Uterus (tissue), 3 donors: ENCODE measurements at regions not wholly inside any gene's neighbourhood (a gene's known extent, or its start where the extent isn't known, plus 50 kb on each side); places are given as distances from the start of the nearest gene placed in this dataset.

Source experiments
- DNase-seq, 2 donors: peaks; one replicate each; pipeline ENCODE4 v3.0.0-alpha.2; 2019 to 2020
- H3K27ac ChIP-seq, 2 donors: fragments of 200-600 bp; sonication (generic); 1 replicate in 1 of 2; 2 replicates in 1 of 2; pipeline ENCODE4 v1.5.1; 2016 to 2018
- H3K27me3 ChIP-seq, 2 donors: fragments of 200-600 bp; sonication (generic); one replicate each; pipeline ENCODE4 v1.5.1; 2018 to 2019; ENCODE audit warnings: control low read depth in 1 of 2
- H3K36me3 ChIP-seq, 2 donors: fragments of 200-600 bp; sonication (generic); one replicate each; pipeline ENCODE4 v1.5.1; 2019; ENCODE audit warnings: control low read depth in 1 of 2
- H3K4me1 ChIP-seq, 2 donors: fragments of 200-600 bp; sonication (generic); one replicate each; pipeline ENCODE4 v1.5.1; 2018 to 2019; ENCODE audit warnings: control low read depth in 1 of 2
- H3K4me3 ChIP-seq, 2 donors: fragments of 200-600 bp; sonication (generic); 1 replicate in 1 of 2; 2 replicates in 1 of 2; pipeline ENCODE4 v1.5.1; 2018 to 2019; ENCODE audit warnings: mild to moderate bottlenecking in 1 of 2
- H3K9me3 ChIP-seq, 2 donors: fragments of 200-600 bp; sonication (generic); one replicate each; pipeline ENCODE4 v1.5.1; 2019; ENCODE audit warnings: control low read depth in 1 of 2
- CTCF ChIP-seq, 4 experiments: fragments of 200-600 bp in 2 of 4; fragments of 450-650 bp in 2 of 4; sonication (generic) in 2 of 4; IDR thresholded peaks; one replicate each; pipeline ENCODE4 v1.5.1; 2016 to 2019; ENCODE audit warnings: antibody characterized with exemption in 4 of 4, mild to moderate bottlenecking in 2 of 4, moderate library complexity in 1 of 4
- POLR2A ChIP-seq, 2 donors: fragments of 450-650 bp; IDR thresholded peaks; one replicate each; pipeline ENCODE4 v1.6.1; 2016; ENCODE audit warnings: antibody characterized with exemption in 2 of 2, mild to moderate bottlenecking in 1 of 2, moderate library complexity in 1 of 2
- intact Hi-C: fragments of 100-400 bp; cut with DNase I; formaldehyde crosslinking; loops from one replicate; pipeline ENCODE4 v1.15.1; 2023; ENCODE audit warnings: low total_unique reads
- donor health status: DM: yes; HTN: yes; CAD: no.

- no peaks in the 10 kb centered on the region for H3K4me1 ChIP-seq
- TF ChIP-seq CTCF (IDR thresholded peaks at IDR 0.05), result no peak
- no peak for TF ChIP-seq POLR2A (IDR thresholded peaks at IDR 0.05)
- H3K4me3 ChIP-seq, result no peak overlapping the region
- intact Hi-C loops, result no loop called here
- no peaks in the 10 kb centered on the region for H3K36me3 ChIP-seq
- no peaks in the 10 kb centered on the region for H3K27me3 ChIP-seq
- no peaks in the 10 kb centered on the region for H3K9me3 ChIP-seq
- no peak overlapping the region for H3K27ac ChIP-seq
- DNase-seq, result no peak
Observed at GRCh38 chr1:219331424-219331823, 157.7 kb downstream of the LYPLAL1 start.

- Histone ChIP-seq H3K27me3 (no peaks in the 10 kb centered on the region), H3K36me3 (no peaks in the 10 kb centered on the region), H3K27ac (no peak overlapping the region), H3K9me3 (no peaks in the 10 kb centered on the region), H3K4me3 (no peak overlapping the region), H3K4me1 (no peaks in the 10 kb centered on the region)
- DNase-seq, result no peak
- TF ChIP-seq POLR2A (IDR thresholded peaks at IDR 0.05) (no peak), CTCF (IDR thresholded peaks at IDR 0.05) (no peak)
- intact Hi-C loops, result no loop called here
Observed at GRCh38 chr1:219330669-219331068, 157.0 kb downstream of the LYPLAL1 start.

GRCh38 chr1:219330001-219330400 lies 156.3 kb downstream of the LYPLAL1 start:
- no peaks in the 10 kb centered on the region for H3K4me1 ChIP-seq
- DNase-seq, result no peak

GRCh38 chr1:219329578-219329977 lies 155.9 kb downstream of the LYPLAL1 start:
- no peak overlapping the region for H3K4me3 ChIP-seq
- no peak overlapping the region for H3K27ac ChIP-seq
- no peak for TF ChIP-seq CTCF (IDR thresholded peaks at IDR 0.05)
- TF ChIP-seq POLR2A (IDR thresholded peaks at IDR 0.05), result no peak
- intact Hi-C loops, result no loop called here
- H3K36me3 ChIP-seq, result no peaks in the 10 kb centered on the region
- no peaks in the 10 kb centered on the region for H3K4me1 ChIP-seq
- DNase-seq, result no peak
- no peaks in the 10 kb centered on the region for H3K9me3 ChIP-seq
- H3K27me3 ChIP-seq, result no peaks in the 10 kb centered on the region

More at GRCh38 chr1:219330001-219330400, 156.3 kb downstream of the LYPLAL1 start:
- H3K27me3 ChIP-seq, result no peaks in the 10 kb centered on the region
- intact Hi-C loops, result no loop called here
- H3K36me3 ChIP-seq, result no peaks in the 10 kb centered on the region
- no peaks in the 10 kb centered on the region for H3K9me3 ChIP-seq
- H3K27ac ChIP-seq, result no peak overlapping the region
- no peak for TF ChIP-seq CTCF (IDR thresholded peaks at IDR 0.05)
- no peak for TF ChIP-seq POLR2A (IDR thresholded peaks at IDR 0.05)
- no peak overlapping the region for H3K4me3 ChIP-seq

DNA sequence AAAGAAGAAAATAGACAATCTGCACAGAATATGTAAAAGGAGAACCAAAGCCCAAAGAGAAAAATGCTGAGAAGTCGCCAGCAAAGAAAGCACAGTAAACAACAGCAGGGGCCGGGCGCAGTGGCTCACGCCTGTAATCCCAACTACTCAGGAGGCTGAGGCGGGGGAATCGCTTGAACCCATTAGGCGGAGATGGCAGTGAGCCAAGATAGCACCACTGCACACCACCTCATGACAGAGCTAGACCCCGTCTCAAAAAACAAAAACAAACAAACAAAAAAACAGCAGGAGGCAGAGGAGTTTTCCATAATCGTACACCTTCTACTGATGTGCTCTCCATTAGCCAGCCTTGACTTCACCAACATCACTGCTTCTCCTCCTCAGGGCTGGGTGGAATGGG lies 153.2 kb downstream of the LYPLAL1 start:
- H3K4me1 ChIP-seq, result no peaks in the 10 kb centered on the region
- no peaks in the 10 kb centered on the region for H3K27me3 ChIP-seq
- no peak overlapping the region for H3K27ac ChIP-seq
- H3K9me3 ChIP-seq, result no peaks in the 10 kb centered on the region
- intact Hi-C loops, result no loop called here
- H3K36me3 ChIP-seq, result no peaks in the 10 kb centered on the region
- TF ChIP-seq CTCF (IDR thresholded peaks at IDR 0.05) (no peak), POLR2A (IDR thresholded peaks at IDR 0.05) (no peak)
- no peak overlapping the region for H3K4me3 ChIP-seq
- DNase-seq, result no peak
